ENCODE measurements at regions not wholly inside any gene's neighbourhood (a gene's known extent, or its start where the extent isn't known, plus 50 kb on each side); places are given as distances from the start of the nearest gene placed in this dataset.
"Not testable (repeated sequence)": the region's sequence is repeated elsewhere in the genome, so short reads cannot be mapped to it uniquely, and the experiment has no call there.

DNA sequence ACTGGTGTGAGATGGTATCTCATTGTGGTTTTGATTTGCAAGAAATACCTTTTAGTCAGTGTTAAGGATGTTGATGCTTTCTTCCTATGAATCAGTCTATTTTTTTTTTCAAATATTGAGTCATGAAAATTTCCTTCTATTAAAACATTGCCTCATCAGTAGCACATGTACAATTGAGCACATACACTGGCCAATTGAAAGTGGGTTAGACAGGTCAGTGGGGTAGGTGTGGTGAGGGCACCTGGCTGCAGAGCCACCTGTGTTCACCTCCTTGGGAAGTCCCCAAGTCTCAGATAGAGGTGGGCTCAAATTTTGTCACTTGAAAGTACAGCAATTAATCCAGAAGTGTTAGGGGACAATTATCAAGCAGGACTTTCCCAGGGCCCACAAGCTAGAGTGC lies 243.7 kb downstream of the SPRY1 start:
- ATAC-seq: peak; percentile 96

GRCh38 chr4:123640824-123641223 lies 244.2 kb downstream of the SPRY1 start:
- H3K36me3 Mint-ChIP-seq: no peaks in the 10 kb centered on the region

More for the DNA sequence above, 243.7 kb downstream of the SPRY1 start:
- Mint-ChIP-seq H3K4me3 (no peak overlapping the region), H3K36me3 (no peaks in the 10 kb centered on the region), H3K9me3 (peaks cover 8% of the 10 kb centered on the region), H3K27ac (peak overlapping the region; percentile 71), H3K4me1 (peaks cover 7% of the 10 kb centered on the region)
- DNase-seq (ENCODE audit: low spot score in 2 of 2): peak in 1 of 2 donors; percentile 57

GRCh38 chr4:123643691-123644090 lies 247.1 kb downstream of the SPRY1 start:
- Mint-ChIP-seq H3K36me3 (no peaks in the 10 kb centered on the region), H3K27ac (no peak overlapping the region), H3K4me3 (no peak overlapping the region), H3K4me1 (peaks cover 7% of the 10 kb centered on the region), H3K9me3 (no peaks in the 10 kb centered on the region)
- no peak for ATAC-seq
- no peak for DNase-seq (ENCODE audit: low spot score in 2 of 2)

More at GRCh38 chr4:123640824-123641223, 244.2 kb downstream of the SPRY1 start:
- ATAC-seq (no peak), DNase-seq (ENCODE audit: low spot score in 2 of 2) (no peak)
- Mint-ChIP-seq H3K27ac (peak overlapping the region; percentile 71), H3K9me3 (peaks cover 8% of the 10 kb centered on the region), H3K4me3 (no peak overlapping the region), H3K4me1 (peaks cover 7% of the 10 kb centered on the region)

- ATAC-seq (no peak), DNase-seq (ENCODE audit: low spot score in 2 of 2) (no peak)
- Mint-ChIP-seq H3K27ac (no peak overlapping the region), H3K4me3 (no peak overlapping the region), H3K9me3 (no peaks in the 10 kb centered on the region), H3K36me3 (no peaks in the 10 kb centered on the region), H3K4me1 (no peaks in the 10 kb centered on the region)
Observed at GRCh38 chr4:123649250-123649644, 252.7 kb downstream of the SPRY1 start.

- DNase-seq (ENCODE audit: low spot score in 2 of 2): no peak
- no peak for ATAC-seq
- Mint-ChIP-seq H3K27ac (no peak overlapping the region), H3K9me3 (no peaks in the 10 kb centered on the region), H3K4me3 (no peak overlapping the region), H3K4me1 (no peaks in the 10 kb centered on the region), H3K36me3 (no peaks in the 10 kb centered on the region)
Observed at GRCh38 chr4:123649645-123650391, 253.2 kb downstream of the SPRY1 start.

GRCh38 chr4:123651066-123651465 lies 254.5 kb downstream of the SPRY1 start:
- H3K27ac Mint-ChIP-seq: no peak overlapping the region
- H3K4me3 Mint-ChIP-seq: no peak overlapping the region
- H3K36me3 Mint-ChIP-seq: no peaks in the 10 kb centered on the region
- ATAC-seq (no peak), DNase-seq (ENCODE audit: low spot score in 2 of 2) (no peak)
- no peaks in the 10 kb centered on the region for H3K4me1 Mint-ChIP-seq
- H3K9me3 Mint-ChIP-seq: no peaks in the 10 kb centered on the region

DNA sequence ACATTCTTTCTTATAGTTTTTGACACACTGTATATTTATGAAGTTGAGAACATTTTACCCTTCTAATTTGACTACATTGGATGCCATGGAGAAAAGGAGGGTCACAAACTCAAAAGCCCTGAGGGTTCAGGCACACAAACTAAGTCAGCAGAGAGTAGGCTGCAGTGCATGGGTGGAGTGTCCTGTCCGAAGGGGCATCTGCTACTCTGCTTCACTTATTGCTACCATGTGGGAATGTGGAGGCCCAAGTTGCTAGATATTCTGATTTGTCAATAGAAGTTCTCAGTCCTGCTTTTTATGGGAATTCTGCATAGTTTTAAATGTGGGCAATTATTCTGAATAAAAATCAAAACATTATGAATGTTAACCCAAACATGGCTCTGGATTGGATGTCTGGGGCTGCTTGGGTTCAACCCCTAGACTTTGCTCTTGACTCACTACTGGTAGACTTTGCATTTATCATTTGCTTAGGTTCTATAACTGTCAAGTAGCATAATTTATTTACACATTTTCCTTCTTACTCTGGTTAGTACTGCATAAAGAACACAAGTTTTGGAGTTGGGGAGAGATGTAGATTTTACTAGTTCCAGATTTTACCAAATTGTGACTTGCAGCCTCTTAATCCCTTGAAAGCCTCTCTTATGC lies 255.1 kb downstream of the SPRY1 start:
- Mint-ChIP-seq H3K36me3 (no peaks in the 10 kb centered on the region), H3K27ac (no peak overlapping the region), H3K9me3 (no peaks in the 10 kb centered on the region), H3K4me1 (no peaks in the 10 kb centered on the region), H3K4me3 (no peak overlapping the region)
- ATAC-seq (no peak), DNase-seq (ENCODE audit: low spot score in 2 of 2) (no peak)

DNA sequence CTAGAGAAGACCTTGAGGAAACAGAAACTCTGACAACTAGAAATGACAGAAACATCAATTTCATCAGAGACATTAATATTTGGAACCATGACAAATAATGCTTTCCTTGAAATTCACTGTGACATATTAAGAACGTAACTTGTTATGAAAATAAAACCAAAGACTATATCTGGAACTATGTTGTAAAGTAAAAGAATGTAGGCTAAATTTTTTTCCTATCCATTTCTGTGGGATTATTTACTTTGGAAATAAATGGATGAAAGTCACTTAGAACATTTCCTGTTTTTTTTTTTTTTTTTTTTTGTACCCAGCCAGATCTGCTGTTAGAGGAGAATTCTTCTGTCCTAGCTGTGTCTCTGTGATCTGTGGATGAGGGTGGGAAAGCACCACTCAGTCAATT lies 255.9 kb downstream of the SPRY1 start:
- H3K27ac Mint-ChIP-seq: no peak overlapping the region
- H3K4me1 Mint-ChIP-seq: peaks cover 5% of the 10 kb centered on the region
- no peak for ATAC-seq
- no peak for DNase-seq (ENCODE audit: low spot score in 2 of 2)
- H3K4me3 Mint-ChIP-seq: no peak overlapping the region
- H3K36me3 Mint-ChIP-seq: no peaks in the 10 kb centered on the region
- peaks cover 6% of the 10 kb centered on the region for H3K9me3 Mint-ChIP-seq

DNA sequence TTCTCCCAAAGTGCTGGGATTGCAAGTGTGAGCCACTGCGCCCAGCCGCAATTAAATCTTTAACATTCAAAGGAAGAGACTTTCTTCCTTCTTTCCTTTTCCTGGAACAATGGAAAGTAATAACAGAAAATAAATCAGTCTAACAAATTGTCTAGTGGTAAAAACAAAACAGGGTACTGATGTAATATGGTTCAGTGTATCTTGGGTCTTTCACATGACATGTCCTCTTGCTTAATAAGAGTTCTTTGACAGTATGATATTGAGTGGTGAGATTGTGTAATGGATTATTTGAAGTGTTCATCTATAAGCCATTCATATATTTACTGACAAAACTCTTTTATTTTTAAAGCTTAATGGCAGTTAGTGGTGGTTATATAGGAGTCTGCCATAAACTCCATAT lies 256.6 kb downstream of the SPRY1 start:
- Mint-ChIP-seq H3K36me3 (no peaks in the 10 kb centered on the region), H3K4me1 (peaks cover 10% of the 10 kb centered on the region), H3K4me3 (no peak overlapping the region), H3K27ac (no peak overlapping the region), H3K9me3 (peaks cover 6% of the 10 kb centered on the region)
- ATAC-seq (no peak), DNase-seq (ENCODE audit: low spot score in 2 of 2) (no peak)

GRCh38 chr4:123656746-123657294 lies 260.2 kb downstream of the SPRY1 start:
- H3K4me3 Mint-ChIP-seq; ATAC-seq; H3K36me3 Mint-ChIP-seq; H3K27ac Mint-ChIP-seq; DNase-seq (ENCODE audit: low spot score in 2 of 2); H3K9me3 Mint-ChIP-seq: not testable (repeated sequence)
- H3K4me1 Mint-ChIP-seq: peaks cover 10% of the 10 kb centered on the region

- H3K4me3 Mint-ChIP-seq; DNase-seq (ENCODE audit: low spot score in 2 of 2); H3K36me3 Mint-ChIP-seq; H3K27ac Mint-ChIP-seq; H3K9me3 Mint-ChIP-seq: not testable (repeated sequence)
- ATAC-seq: peak; percentile 81
- peaks cover 10% of the 10 kb centered on the region for H3K4me1 Mint-ChIP-seq
Observed at GRCh38 chr4:123657606-123658005, 261.0 kb downstream of the SPRY1 start.

GRCh38 chr4:123659262-123659661 lies 262.7 kb downstream of the SPRY1 start:
- DNase-seq (ENCODE audit: low spot score in 2 of 2): no peak
- Mint-ChIP-seq H3K9me3 (peaks cover 6% of the 10 kb centered on the region), H3K4me1 (peaks cover 10% of the 10 kb centered on the region), H3K36me3 (no peaks in the 10 kb centered on the region), H3K27ac (no peak overlapping the region), H3K4me3 (no peak overlapping the region)
- no peak for ATAC-seq

DNA sequence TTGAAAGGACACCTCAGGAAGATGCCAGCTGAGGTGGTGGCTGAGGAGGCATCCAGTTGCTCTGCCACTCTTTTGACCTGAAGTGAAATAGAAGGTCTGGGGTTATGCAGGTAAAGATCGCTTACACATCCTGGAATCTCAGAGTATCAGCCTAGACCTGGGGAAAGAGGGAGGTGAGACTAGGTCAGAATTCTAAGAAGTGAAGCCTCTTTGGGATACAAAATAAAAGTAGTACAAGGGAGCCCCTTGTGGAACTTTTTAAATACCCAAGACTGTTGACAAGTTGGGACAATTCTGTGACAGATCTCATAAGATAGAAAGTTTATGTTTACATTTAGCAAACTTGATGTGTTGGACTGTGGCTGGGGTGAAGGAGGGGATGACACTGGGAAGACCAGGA lies 263.1 kb downstream of the SPRY1 start:
- Mint-ChIP-seq H3K4me1 (peaks cover 10% of the 10 kb centered on the region), H3K27ac (no peak overlapping the region), H3K4me3 (no peak overlapping the region), H3K36me3 (no peaks in the 10 kb centered on the region), H3K9me3 (peaks cover 6% of the 10 kb centered on the region)
- no peak for DNase-seq (ENCODE audit: low spot score in 2 of 2)
- no peak for ATAC-seq

- Mint-ChIP-seq H3K27ac (no peak overlapping the region), H3K9me3 (peaks cover 6% of the 10 kb centered on the region), H3K4me1 (peaks cover 10% of the 10 kb centered on the region), H3K4me3 (no peak overlapping the region), H3K36me3 (no peaks in the 10 kb centered on the region)
- no peak for ATAC-seq
- DNase-seq (ENCODE audit: low spot score in 2 of 2): no peak
Observed at GRCh38 chr4:123661080-123661737, 264.6 kb downstream of the SPRY1 start.

DNA sequence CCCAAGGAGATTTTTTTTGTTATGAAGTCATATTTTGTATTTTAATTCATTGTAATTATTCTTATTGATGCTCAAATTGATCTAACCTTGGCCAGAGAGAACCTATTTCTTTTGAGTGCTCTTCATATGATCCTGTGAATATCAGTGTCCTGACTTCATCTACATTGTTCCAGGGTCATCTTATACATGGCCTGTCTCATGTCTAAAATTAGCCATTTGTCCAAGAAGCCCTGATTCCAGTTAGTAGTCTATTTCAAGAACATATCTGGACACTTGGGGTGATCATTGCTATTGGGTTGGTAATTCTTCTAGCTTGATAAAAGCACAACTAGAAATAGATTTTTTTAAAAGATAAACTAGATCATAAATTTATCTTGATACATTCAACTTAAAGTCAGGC lies 266.2 kb downstream of the SPRY1 start:
- Mint-ChIP-seq H3K27ac (no peak overlapping the region), H3K9me3 (no peaks in the 10 kb centered on the region), H3K4me1 (peaks cover 2% of the 10 kb centered on the region), H3K36me3 (no peaks in the 10 kb centered on the region), H3K4me3 (no peak overlapping the region)
- ATAC-seq (no peak), DNase-seq (ENCODE audit: low spot score in 2 of 2) (no peak)

Measured in stimulated activated effector memory CD8-positive, alpha-beta T cell treated with anti-CD3 and anti-CD28 coated beads, Interleukin-12 subunit alpha, Interleukin-12 subunit beta, amount 100 ng/mL, for 72 hours (primary cell).